ENCODE measurements at regions not wholly inside any gene's neighbourhood (a gene's known extent, or its start where the extent isn't known, plus 50 kb on each side); places are given as distances from the start of the nearest gene placed in this dataset.

GRCh38 chr9:3677541-3677940 lies 151.7 kb upstream of the RFX3 start:
- TF ChIP-seq CTCF (conservative IDR thresholded peaks at IDR 0.05; ENCODE audit: low read length), result no peak
- no peak for TF ChIP-seq EZH2phosphoT487 (IDR thresholded peaks at IDR 0.05; ENCODE audit: borderline replicate concordance)

Measured in Loucy (cell line).